GM12875 (cell line): ENCODE measurements at regions not wholly inside any gene's neighbourhood (a gene's known extent, or its start where the extent isn't known, plus 50 kb on each side); places are given as distances from the start of the nearest gene placed in this dataset.

Experiments used
- H3K4me3 ChIP-seq: one replicate; pipeline ENCODE4 v1.5.1; 2011; ENCODE audit warnings: low read depth, low read length, control low read depth
- TF ChIP-seq, protein P1 (sequence below): IDR thresholded peaks from 2 replicates; pipeline ENCODE4 v1.5.1; 2011; ENCODE audit warnings: low read depth, mild to moderate bottlenecking, control low read depth, inconsistent platforms, low read length, moderate library complexity, borderline replicate concordance; ENCODE audit not compliant: insufficient read depth

GRCh38 chrX:10726647-10727046 lies 106.3 kb upstream of the MID1 start:
- TF ChIP-seq, protein P1, sequence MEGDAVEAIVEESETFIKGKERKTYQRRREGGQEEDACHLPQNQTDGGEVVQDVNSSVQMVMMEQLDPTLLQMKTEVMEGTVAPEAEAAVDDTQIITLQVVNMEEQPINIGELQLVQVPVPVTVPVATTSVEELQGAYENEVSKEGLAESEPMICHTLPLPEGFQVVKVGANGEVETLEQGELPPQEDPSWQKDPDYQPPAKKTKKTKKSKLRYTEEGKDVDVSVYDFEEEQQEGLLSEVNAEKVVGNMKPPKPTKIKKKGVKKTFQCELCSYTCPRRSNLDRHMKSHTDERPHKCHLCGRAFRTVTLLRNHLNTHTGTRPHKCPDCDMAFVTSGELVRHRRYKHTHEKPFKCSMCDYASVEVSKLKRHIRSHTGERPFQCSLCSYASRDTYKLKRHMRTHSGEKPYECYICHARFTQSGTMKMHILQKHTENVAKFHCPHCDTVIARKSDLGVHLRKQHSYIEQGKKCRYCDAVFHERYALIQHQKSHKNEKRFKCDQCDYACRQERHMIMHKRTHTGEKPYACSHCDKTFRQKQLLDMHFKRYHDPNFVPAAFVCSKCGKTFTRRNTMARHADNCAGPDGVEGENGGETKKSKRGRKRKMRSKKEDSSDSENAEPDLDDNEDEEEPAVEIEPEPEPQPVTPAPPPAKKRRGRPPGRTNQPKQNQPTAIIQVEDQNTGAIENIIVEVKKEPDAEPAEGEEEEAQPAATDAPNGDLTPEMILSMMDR: no peak
- no peak overlapping the region for H3K4me3 ChIP-seq

DNA sequence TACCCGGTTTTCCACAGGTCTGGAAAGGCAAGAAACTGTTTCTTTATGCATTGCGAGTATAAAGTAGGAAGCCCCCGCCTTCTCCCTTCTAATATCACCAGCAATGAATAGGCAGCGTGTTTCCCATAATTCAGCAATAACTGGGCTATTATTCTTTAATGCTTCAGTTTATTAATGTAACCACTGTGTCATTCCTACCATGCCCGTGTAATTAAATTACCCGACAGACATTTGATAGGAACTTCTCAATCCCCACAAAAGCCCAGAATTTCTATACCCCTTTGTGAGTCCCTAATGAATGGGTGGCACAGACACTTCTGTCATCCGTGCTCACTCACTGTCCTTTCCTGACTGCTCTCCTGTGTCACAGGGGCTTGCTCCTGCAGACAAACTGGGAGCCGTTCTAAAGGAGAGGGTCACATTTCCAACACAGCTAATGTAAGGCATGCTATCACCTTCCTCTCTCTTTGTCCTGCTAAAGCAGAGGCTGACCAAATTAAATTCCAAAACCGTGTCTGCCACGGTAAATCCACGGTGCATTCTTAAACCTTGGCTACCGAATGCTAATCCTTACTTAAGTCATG lies 108.5 kb upstream of the MID1 start:
- H3K4me3 ChIP-seq: no peak overlapping the region
- TF ChIP-seq, protein P1: no peak

DNA sequence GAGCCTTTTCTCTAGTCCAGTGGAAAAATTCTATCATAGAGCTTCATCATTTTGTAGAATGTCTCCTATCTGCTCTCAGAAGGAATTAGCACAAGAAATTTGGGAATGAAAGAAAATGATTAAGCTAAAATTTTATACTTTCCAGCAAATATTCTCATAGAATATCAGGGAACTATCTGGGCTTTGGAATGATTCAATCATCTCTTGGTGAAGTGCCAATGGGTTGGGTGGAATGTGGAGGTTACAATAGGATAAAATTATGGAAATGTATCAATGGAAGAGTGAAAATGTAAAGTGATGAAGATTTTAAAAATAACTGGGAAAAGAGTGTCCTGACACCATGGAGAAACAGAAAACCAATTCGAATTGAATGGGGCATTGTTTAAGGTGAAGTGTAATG lies 119.0 kb upstream of the MID1 start:
- TF ChIP-seq, protein P1: no peak
- H3K4me3 ChIP-seq: no peak overlapping the region

- TF ChIP-seq, protein P1: no peak
- no peak overlapping the region for H3K4me3 ChIP-seq
These were observed 120.6 kb upstream of the MID1 start for GRCh38 chrX:10741003-10741402.

GRCh38 chrX:10741550-10741949 lies 121.2 kb upstream of the MID1 start:
- no peak overlapping the region for H3K4me3 ChIP-seq
- TF ChIP-seq, protein P1: no peak

DNA sequence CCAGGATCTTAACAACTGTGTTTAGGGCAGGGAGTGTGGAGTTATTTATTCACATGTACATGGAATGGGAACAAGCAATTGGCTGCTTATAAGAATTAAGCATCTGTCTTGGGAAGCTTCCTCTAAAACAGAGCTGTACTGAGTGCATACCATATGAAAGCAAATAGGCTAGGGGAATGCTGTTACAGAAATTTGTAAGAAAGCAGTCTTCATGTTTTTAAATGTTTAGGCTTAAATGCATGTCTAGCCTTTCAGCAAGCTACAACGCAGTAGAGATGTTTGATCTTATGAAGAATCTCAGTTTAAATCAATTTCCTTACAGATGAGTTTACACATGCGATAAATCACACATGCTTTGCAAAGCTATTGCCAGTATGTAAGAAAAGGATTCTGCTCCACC lies 123.1 kb upstream of the MID1 start:
- TF ChIP-seq, protein P1: no peak

DNA sequence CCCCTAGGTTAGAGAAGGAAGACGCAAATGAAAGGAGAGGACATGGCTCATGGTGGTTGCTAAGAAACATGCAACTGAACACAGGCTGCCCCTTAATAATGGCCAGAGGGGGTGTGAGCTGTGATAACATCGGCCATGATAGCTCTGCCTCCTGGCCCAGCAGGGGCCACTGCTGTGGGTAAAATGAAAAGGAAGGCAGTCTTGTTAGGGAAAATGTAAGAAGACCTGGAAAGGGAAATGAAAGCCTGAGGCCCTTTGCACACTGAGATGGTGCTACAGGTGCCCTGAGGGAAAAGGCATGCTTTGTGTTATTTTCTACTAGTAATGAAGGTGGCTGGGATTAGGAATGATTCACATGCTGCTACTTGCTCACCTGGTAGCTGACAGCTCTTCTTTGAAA lies 123.6 kb upstream of the MID1 start:
- H3K4me3 ChIP-seq: no peak overlapping the region
- TF ChIP-seq, protein P1: no peak

More for the DNA sequence above, 123.1 kb upstream of the MID1 start:
- H3K4me3 ChIP-seq: no peak overlapping the region
